K562 (cell line): ENCODE measurements at regions not wholly inside any gene's neighbourhood (a gene's known extent, or its start where the extent isn't known, plus 50 kb on each side); places are given as distances from the start of the nearest gene placed in this dataset.

Experiments
- ATAC-seq: fragments of 200-7000 bp; cut with Tn5 transposase; 3 replicates; pipeline ENCODE4 v1.9.1; 2020; ENCODE audit warnings: moderate library complexity
- BruUV-seq: library from RNA; stranded (reverse); fragments of 400-500 nt; replicated peaks from 2 replicates; lab custom pipeline; 2021; lab: Mats Ljungman, UMichigan
- CTCF ChIA-PET: fragments of 300-600 bp; formaldehyde crosslinking; extraction: SDS; loops from one replicate; lab custom pipeline; 2021; ENCODE audit warnings: low intra/inter-chr PET ratio; lab: Yijun Ruan, JAX
- POLR2A ChIA-PET: fragments of 300-600, 350-650 bp; sonication (Branson Sonifier 250); formaldehyde crosslinking; extraction: SDS; loops from one replicate; lab custom pipeline; 2021; ENCODE audit warnings: antibody characterized with exemption, inconsistent platforms; lab: Yijun Ruan, JAX
- DNase-seq, 4 experiments: peaks; one replicate each; pipeline versions ENCODE4 v3.0.0 to v3.0.0-alpha.2; 2011 to 2018; ENCODE audit warnings: low spot score in 3 of 4, mixed read lengths in 3 of 4; ENCODE audit errors: extremely low read depth in 1 of 4
- FAIRE-seq: peaks from 2 replicates; lab custom pipeline; 2011; peaks lifted over from hg19 to GRCh38; lab: Jason Lieb, UNC
- H2AFZ ChIP-seq: 2 replicates; pipeline ENCODE4 v1.6.0; 2011; ENCODE audit warnings: low read depth, low read length, control low read depth, inconsistent platforms
- H3K27ac ChIP-seq: fragments of 200-600 bp; 3 replicates; pipeline ENCODE4 v1.8.0; 2011; ENCODE audit warnings: low read depth, mild to moderate bottlenecking, control low read depth, inconsistent platforms, low read length, moderate library complexity, mixed read lengths; ENCODE audit errors: extremely low read depth
- H3K27me3 ChIP-seq, 2 experiments: fragments of 300-600 bp in 1 of 2; 2 replicates in 1 of 2; 3 replicates in 1 of 2; pipeline versions ENCODE4 v1.6.0 to v1.8.0; 2011; ENCODE audit warnings: inconsistent platforms in 2 of 2, low read length in 2 of 2, mild to moderate bottlenecking in 1 of 2, mixed read lengths in 1 of 2, moderate library complexity in 1 of 2; ENCODE audit not compliant: control insufficient read depth in 2 of 2, insufficient read depth in 2 of 2
- H3K36me3 ChIP-seq: fragments of 300-600 bp; 3 replicates; pipeline ENCODE4 v1.8.0; 2011; ENCODE audit warnings: mild to moderate bottlenecking, low read length, inconsistent platforms; ENCODE audit not compliant: control insufficient read depth, insufficient read depth
- H3K4me1 ChIP-seq, 2 experiments: fragments of 200-600 bp in 1 of 2; replicated peaks in 1 of 2; 2 replicates in 1 of 2; 3 replicates in 1 of 2; pipeline versions ENCODE4 v1.5.1 to v1.8.0; 2011; ENCODE audit warnings: inconsistent platforms in 2 of 2, low read length in 2 of 2, mild to moderate bottlenecking in 1 of 2, mixed read lengths in 1 of 2, moderate library complexity in 1 of 2; ENCODE audit not compliant: control insufficient read depth in 2 of 2, insufficient read depth in 2 of 2
- H3K4me2 ChIP-seq: 2 replicates; pipeline ENCODE4 v1.6.1; 2011; ENCODE audit warnings: low read length, control low read depth, inconsistent platforms, mixed read lengths; ENCODE audit not compliant: insufficient read depth
- H3K4me3 ChIP-seq: fragments of 200-600 bp; sonication (generic), shearing (Covaris generic); 2 replicates; pipeline ENCODE4 v1.5.1; 2016; ENCODE audit warnings: control low read depth, inconsistent platforms
- H3K79me2 ChIP-seq: fragments of 200-600 bp; 3 replicates; pipeline ENCODE4 v1.8.0; 2011; ENCODE audit warnings: low read length, inconsistent platforms; ENCODE audit not compliant: control insufficient read depth, insufficient read depth
- H3K9ac ChIP-seq, 2 experiments: 2 replicates each; pipeline versions ENCODE4 v1.6.0 to v1.6.1; 2011; ENCODE audit warnings: low read depth in 2 of 2, low read length in 2 of 2, control low read depth in 1 of 2, inconsistent platforms in 1 of 2, mild to moderate bottlenecking in 1 of 2, mixed read lengths in 1 of 2; ENCODE audit not compliant: insufficient read depth in 1 of 2
- H3K9me1 ChIP-seq: one replicate; pipeline ENCODE4 v1.6.0; 2011; ENCODE audit warnings: inconsistent platforms, mild to moderate bottlenecking, low read length, moderate library complexity; ENCODE audit not compliant: control insufficient read depth, insufficient read depth
- H3K9me3 ChIP-seq: replicated peaks from 2 replicates; pipeline ENCODE4 v1.5.1; 2011; ENCODE audit warnings: low read depth, low read length, inconsistent platforms; ENCODE audit not compliant: control insufficient read depth, insufficient read depth
- H4K20me1 ChIP-seq: replicated peaks from 2 replicates; pipeline ENCODE4 v1.6.1; 2011; ENCODE audit warnings: low read length, inconsistent platforms, mixed read lengths; ENCODE audit not compliant: control insufficient read depth, insufficient read depth
- ARID2 ChIP-seq: fragments of 450-650 bp; IDR thresholded peaks from 2 replicates; pipeline ENCODE4 v1.6.1; 2017; ENCODE audit warnings: antibody characterized with exemption, mild to moderate bottlenecking
- BCL6 ChIP-seq: fragments of 250-450 bp; sonication (Bioruptor Pico); IDR thresholded peaks from 2 replicates; pipeline ENCODE4 v1.4.0; 2020
- HSF4 ChIP-seq: fragments of 250-450 bp; sonication (Bioruptor Pico); IDR thresholded peaks from 2 replicates; pipeline ENCODE4 v2.1.2; 2022; ENCODE audit warnings: mild to moderate bottlenecking, moderate library complexity, borderline replicate concordance
- ILF3 ChIP-seq: fragments of 450-650 bp; IDR thresholded peaks from 2 replicates; pipeline ENCODE4 v1.6.1; 2018; ENCODE audit warnings: antibody characterized with exemption, mild to moderate bottlenecking, moderate library complexity, borderline replicate concordance
- MYNN ChIP-seq, 2 experiments: sonication (generic); formaldehyde crosslinking in 1 of 2; IDR thresholded peaks; 2 replicates each; pipeline versions ENCODE4 v1.5.0 to v1.6.1; 2016 to 2020; ENCODE audit warnings: antibody characterized with exemption in 1 of 2, missing genetic modification reagents in 1 of 2
- NR2C1 ChIP-seq, 2 experiments: fragments of 450-650 bp; IDR thresholded peaks; 2 replicates each; pipeline ENCODE4 v1.6.1; 2017; ENCODE audit warnings: mild to moderate bottlenecking in 2 of 2, antibody characterized with exemption in 1 of 2, inconsistent platforms in 1 of 2, missing compliant biosample characterization in 1 of 2, missing genetic modification characterization in 1 of 2
- PURB ChIP-seq: sonication (generic); formaldehyde crosslinking; IDR thresholded peaks from 2 replicates; pipeline ENCODE4 v1.9.0; 2021; ENCODE audit warnings: low read depth, mild to moderate bottlenecking, missing genetic modification reagents
- RFX5 ChIP-seq: IDR thresholded peaks from 2 replicates; pipeline ENCODE4 v1.6.1; 2011; ENCODE audit warnings: low read depth, mild to moderate bottlenecking, improper control_type of control experiment, low read length
- SAFB2 ChIP-seq: fragments of 200-400 bp; formaldehyde crosslinking; IDR thresholded peaks from 2 replicates; pipeline ENCODE4 v1.6.1; 2018; ENCODE audit warnings: borderline replicate concordance, low read length, low read depth, moderate library complexity; ENCODE audit not compliant: severe bottlenecking
- TCF3 ChIP-seq: sonication (generic); formaldehyde crosslinking; IDR thresholded peaks from 2 replicates; pipeline ENCODE4 v1.4.0; 2020; ENCODE audit warnings: mild to moderate bottlenecking, missing genetic modification reagents
- THRAP3 ChIP-seq: fragments of 450-650 bp; IDR thresholded peaks from 2 replicates; pipeline ENCODE4 v1.6.1; 2016; ENCODE audit warnings: mild to moderate bottlenecking, inconsistent platforms, borderline replicate concordance
- TRIM24 ChIP-seq, 2 experiments: fragments of 450-650 bp; IDR thresholded peaks; 2 replicates each; pipeline ENCODE4 v1.6.1; 2016
- ZNF444 ChIP-seq: fragments of 250-450 bp; sonication (Bioruptor Pico); IDR thresholded peaks from 2 replicates; pipeline ENCODE4 v1.4.0; 2020; ENCODE audit warnings: mild to moderate bottlenecking, moderate library complexity
- ZNF512 ChIP-seq: IDR thresholded peaks from 2 replicates; pipeline ENCODE4 v1.6.1; 2016; ENCODE audit warnings: missing genetic modification characterization, missing compliant biosample characterization
- ZNF518B ChIP-seq: fragments of 250-450 bp; sonication (Bioruptor Pico); IDR thresholded peaks from 2 replicates; pipeline ENCODE4 v1.5.0; 2021; ENCODE audit warnings: mild to moderate bottlenecking, moderate library complexity
- WGBS: fragments of 100-300 bp; shearing (Covaris generic); methylation state at CpG from one replicate; pipeline ENCODE4 v1.1.6; 2016; ENCODE audit warnings: low coverage, mixed read lengths; ENCODE audit not compliant: insufficient coverage; ENCODE audit errors: missing lambda C conversion rate; 5-methylcytosine and 5-hydroxymethylcytosine counted together
- in situ Hi-C: fragments of 300-500 bp; cut with MboI; formaldehyde crosslinking; loops from 4 replicates; pipeline ENCODE4 v1.15.0; 2018; ENCODE audit warnings: inconsistent platforms, mixed read lengths
- intact Hi-C: fragments of 100-400 bp; cut with micrococcal nuclease; formaldehyde crosslinking; loops from 2 replicates; pipeline ENCODE4 v1.14.2; 2022
- TF ChIP-seq, protein P1 (sequence below): fragments of 450-650 bp; formaldehyde crosslinking; conservative IDR thresholded peaks from 2 replicates; pipeline ENCODE4 v1.4.0; 2022; ENCODE audit warnings: mild to moderate bottlenecking, missing genetic modification characterization

DNA sequence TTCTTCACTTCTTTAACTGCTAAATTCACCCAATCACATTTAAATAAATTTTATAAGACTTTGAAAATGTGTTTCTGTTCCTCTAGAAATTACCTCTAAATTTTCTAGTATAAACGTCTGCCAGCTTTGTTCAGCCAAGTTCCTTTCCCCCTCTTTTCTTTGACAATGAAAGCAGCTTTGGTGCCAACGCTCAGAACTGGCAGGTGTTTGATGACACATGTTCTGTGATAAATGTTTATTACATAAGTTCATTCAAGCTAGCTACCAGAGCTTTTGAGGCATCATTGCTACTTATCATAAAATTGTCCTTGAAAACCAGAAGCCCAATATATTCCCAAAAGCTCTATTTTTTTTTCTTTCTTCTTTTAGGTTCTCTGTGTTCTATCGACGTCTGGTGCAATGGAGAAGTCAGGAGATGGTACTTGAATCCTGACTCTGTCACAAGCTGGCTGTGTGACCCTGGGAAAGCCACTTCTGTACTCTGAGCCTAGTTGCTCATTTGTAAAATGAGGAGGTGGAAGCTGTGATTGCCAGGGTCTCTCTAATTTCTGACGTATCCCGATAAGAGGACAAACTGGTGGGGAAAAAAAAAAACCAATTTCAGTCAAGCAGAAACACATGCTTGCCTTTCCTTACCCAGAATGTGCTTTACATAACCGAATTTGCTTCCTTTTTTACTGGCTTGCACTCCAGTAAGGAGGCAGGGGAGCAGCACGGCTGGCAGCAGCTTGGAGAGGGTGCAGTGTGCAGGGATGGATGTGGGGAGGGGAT lies 187.1 kb upstream of the LPP start:
- H4K20me1 ChIP-seq = no peaks in the 10 kb centered on the region
- no TSS peak for BruUV-seq
- H3K9me3 ChIP-seq = no peaks in the 10 kb centered on the region
- no peak for ATAC-seq
- DNase-seq = no peak
- intact Hi-C loops = no loop called here
- H3K4me1 ChIP-seq = no peaks in the 10 kb centered on the region
- no peaks in the 10 kb centered on the region for H3K9me1 ChIP-seq
- no peak overlapping the region for H3K4me2 ChIP-seq
- no peak overlapping the region for H3K4me3 ChIP-seq
- ChIA-PET CTCF (no interaction called here), POLR2A (no interaction called here)
- H3K27me3 ChIP-seq = no peaks in the 10 kb centered on the region; a peak in 1 of 5 replicates
- H2AFZ ChIP-seq = no peak overlapping the region
- H3K79me2 ChIP-seq = no peaks in the 10 kb centered on the region
- in situ Hi-C loops = no loop called here
- no peak for FAIRE-seq
- no peaks in the 10 kb centered on the region for H3K36me3 ChIP-seq
- no peak overlapping the region for H3K9ac ChIP-seq
- H3K27ac ChIP-seq = no peak overlapping the region
- WGBS = under 1% methylated on average over 8 of the region's 8 CpGs
- no peak for TF ChIP-seq TCF3
- no peak for TF ChIP-seq TRIM24 (IDR thresholded peaks at IDR 0.05)
- no peak for TF ChIP-seq BCL6 (CRISPR knock-in tag)
- TF ChIP-seq ILF3 = no peak
- no peak for TF ChIP-seq HSF4 (CRISPR knock-in tag)
- TF ChIP-seq PURB (CRISPR knock-in tag) = no peak
- no peak for TF ChIP-seq SAFB2
- TF ChIP-seq, protein P1, sequence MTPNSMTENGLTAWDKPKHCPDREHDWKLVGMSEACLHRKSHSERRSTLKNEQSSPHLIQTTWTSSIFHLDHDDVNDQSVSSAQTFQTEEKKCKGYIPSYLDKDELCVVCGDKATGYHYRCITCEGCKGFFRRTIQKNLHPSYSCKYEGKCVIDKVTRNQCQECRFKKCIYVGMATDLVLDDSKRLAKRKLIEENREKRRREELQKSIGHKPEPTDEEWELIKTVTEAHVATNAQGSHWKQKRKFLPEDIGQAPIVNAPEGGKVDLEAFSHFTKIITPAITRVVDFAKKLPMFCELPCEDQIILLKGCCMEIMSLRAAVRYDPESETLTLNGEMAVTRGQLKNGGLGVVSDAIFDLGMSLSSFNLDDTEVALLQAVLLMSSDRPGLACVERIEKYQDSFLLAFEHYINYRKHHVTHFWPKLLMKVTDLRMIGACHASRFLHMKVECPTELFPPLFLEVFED = no peak
- TF ChIP-seq RFX5 = no peak
- TF ChIP-seq THRAP3 = no peak
- no peak for TF ChIP-seq ZNF512 (tag)
- no peak for TF ChIP-seq ARID2
- no peak for TF ChIP-seq ZNF518B (CRISPR knock-in tag)
- TF ChIP-seq MYNN (IDR thresholded peaks at IDR 0.05) = no peak
- TF ChIP-seq MYNN (CRISPR knock-in tag; IDR thresholded peaks at IDR 0.05) = no peak
- TF ChIP-seq NR2C1 (IDR thresholded peaks at IDR 0.05) = no peak
- no peak for TF ChIP-seq NR2C1 (tag; IDR thresholded peaks at IDR 0.05)
- no peak for TF ChIP-seq ZNF444 (CRISPR knock-in tag)
